HEK293T (cell line): ENCODE measurements at regions not wholly inside any gene's neighbourhood (a gene's known extent, or its start where the extent isn't known, plus 50 kb on each side); places are given as distances from the start of the nearest gene placed in this dataset.

Source experiments
- CTCF ChIA-PET: fragments of 350-600 bp; formaldehyde crosslinking; extraction: SDS; loops from one replicate; lab custom pipeline; 2021; ENCODE audit warnings: antibody characterized with exemption, inconsistent platforms; lab: Yijun Ruan, JAX
- POLR2A ChIA-PET: fragments of 350-600 bp; formaldehyde crosslinking; extraction: SDS; loops from one replicate; lab custom pipeline; 2020; ENCODE audit warnings: antibody characterized with exemption, inconsistent platforms; lab: Yijun Ruan, JAX
- DNase-seq: peaks from one replicate; pipeline ENCODE4 v3.0.0; 2012; ENCODE audit warnings: mixed read lengths; ENCODE audit errors: extremely low spot score
- ARNT ChIP-seq: fragments of 450-650 bp; IDR thresholded peaks from 2 replicates; pipeline ENCODE4 v1.6.1; 2017; ENCODE audit warnings: mild to moderate bottlenecking
- BHLHE40 ChIP-seq: fragments of 450-650 bp; IDR thresholded peaks from 2 replicates; pipeline ENCODE4 v1.6.1; 2016; ENCODE audit warnings: mild to moderate bottlenecking, moderate library complexity, borderline replicate concordance
- CTBP1 ChIP-seq: fragments of 450-650 bp; IDR thresholded peaks from 2 replicates; pipeline ENCODE4 v1.6.1; 2016; ENCODE audit warnings: borderline replicate concordance
- ELF4 ChIP-seq: fragments of 450-650 bp; IDR thresholded peaks from 2 replicates; pipeline ENCODE4 v1.6.1; 2017; ENCODE audit warnings: antibody characterized with exemption
- FOXA1 ChIP-seq: fragments of 450-650 bp; IDR thresholded peaks from 2 replicates; pipeline ENCODE4 v1.6.1; 2016; ENCODE audit warnings: mild to moderate bottlenecking
- FOXK2 ChIP-seq: fragments of 450-650 bp; IDR thresholded peaks from 2 replicates; pipeline ENCODE4 v1.6.1; 2016; ENCODE audit warnings: mild to moderate bottlenecking
- FOXM1 ChIP-seq: fragments of 450-650 bp; IDR thresholded peaks from 2 replicates; pipeline ENCODE4 v1.6.1; 2017; ENCODE audit warnings: mild to moderate bottlenecking, borderline replicate concordance
- HDGF ChIP-seq: fragments of 450-650 bp; IDR thresholded peaks from 2 replicates; pipeline ENCODE4 v1.6.1; 2017; ENCODE audit warnings: antibody characterized with exemption, borderline replicate concordance
- L3MBTL2 ChIP-seq: fragments of 450-650 bp; conservative IDR thresholded peaks from 2 replicates; pipeline ENCODE4 v1.6.1; 2016; ENCODE audit warnings: mild to moderate bottlenecking
- LEF1 ChIP-seq: fragments of 450-650 bp; IDR thresholded peaks from 2 replicates; pipeline ENCODE4 v1.6.1; 2017; ENCODE audit warnings: mild to moderate bottlenecking, borderline replicate concordance
- NFRKB ChIP-seq: fragments of 450-650 bp; IDR thresholded peaks from 2 replicates; pipeline ENCODE4 v1.6.1; 2016; ENCODE audit warnings: mild to moderate bottlenecking, moderate library complexity
- PKNOX1 ChIP-seq: fragments of 450-650 bp; IDR thresholded peaks from 2 replicates; pipeline ENCODE4 v1.6.1; 2016
- SP1 ChIP-seq: fragments of 450-650 bp; IDR thresholded peaks from 2 replicates; pipeline ENCODE4 v1.6.1; 2017
- SUZ12 ChIP-seq: fragments of 450-650 bp; IDR thresholded peaks from 2 replicates; pipeline ENCODE4 v1.6.1; 2016; ENCODE audit warnings: mild to moderate bottlenecking
- TARDBP ChIP-seq: fragments of 450-650 bp; IDR thresholded peaks from 2 replicates; pipeline ENCODE4 v1.6.1; 2016
- ZNF384 ChIP-seq: fragments of 450-650 bp; IDR thresholded peaks from 2 replicates; pipeline ENCODE4 v1.6.1; 2016

GRCh38 chr3:73319179-73319769, 257.8 kb downstream of the EBLN2 start:
- TF ChIP-seq TARDBP (no peak), L3MBTL2 (peak; percentile 74)
- POLR2A ChIA-PET, result no interaction called here
- no peak for DNase-seq
- CTCF ChIA-PET, result no interaction called here

GRCh38 chr3:73321286-73321999, 260.0 kb downstream of the EBLN2 start:
- no peak for DNase-seq
- TF ChIP-seq L3MBTL2 (peak; percentile 33; the same call in 1 of the 2 replicates), NFRKB (no peak), PKNOX1 (peak; percentile 35; the same call in 1 of the 2 replicates), TARDBP (no peak)
- ChIA-PET CTCF (no interaction called here), POLR2A (no interaction called here)

- POLR2A ChIA-PET, result no interaction called here
- TF ChIP-seq PKNOX1 (peak; percentile 80), FOXA1 (no peak), CTBP1 (peak; percentile 45; the same call in 1 of the 2 replicates), SUZ12 (no peak), FOXK2 (no peak), TARDBP (no peak)
- DNase-seq, result no peak
- CTCF ChIA-PET, result interaction anchor here (1.0 kb wide), 2 partner anchors 10 to 108 kb away, joined by 4 read pairs; no protein-coding TSS in a partner anchor
Measured at GRCh38 chr3:73324203-73325155, 263.0 kb downstream of the EBLN2 start.

- ChIA-PET CTCF (no interaction called here), POLR2A (no interaction called here)
- no peak for TF ChIP-seq FOXM1
- TF ChIP-seq SUZ12, result no peak
- TF ChIP-seq LEF1, result no peak
- no peak for TF ChIP-seq NFRKB
- no peak for TF ChIP-seq PKNOX1
- TF ChIP-seq BHLHE40, result no peak
- TF ChIP-seq FOXK2, result no peak
- no peak for TF ChIP-seq SP1
- no peak for TF ChIP-seq CTBP1
- TF ChIP-seq ELF4, result no peak
- no peak for TF ChIP-seq TARDBP
- no peak for TF ChIP-seq HDGF
- TF ChIP-seq FOXA1, result no peak
- TF ChIP-seq ZNF384, result no peak
- TF ChIP-seq L3MBTL2, result no peak
- TF ChIP-seq ARNT, result no peak
- no peak for DNase-seq
Measured at GRCh38 chr3:73326396-73326795, 264.9 kb downstream of the EBLN2 start.

- DNase-seq, result no peak
- ChIA-PET POLR2A (no interaction called here), CTCF (no interaction called here)
- TF ChIP-seq ARNT (no peak), HDGF (no peak), FOXM1 (no peak), LEF1 (no peak), FOXA1 (no peak)
Measured at GRCh38 chr3:73327052-73327451, 265.6 kb downstream of the EBLN2 start.
